HepG2 (cell line): ENCODE measurements at regions not wholly inside any gene's neighbourhood (a gene's known extent, or its start where the extent isn't known, plus 50 kb on each side); places are given as distances from the start of the nearest gene placed in this dataset.

ENCODE experiments used
- ETS1 ChIP-seq: sonication (generic); formaldehyde crosslinking; IDR thresholded peaks from 2 replicates; pipeline ENCODE4 v1.4.0; 2020; ENCODE audit warnings: missing genetic modification reagents
- IRX3 ChIP-seq: sonication (generic); formaldehyde crosslinking; IDR thresholded peaks from 2 replicates; pipeline ENCODE4 v1.8.1; 2023; ENCODE audit warnings: mild to moderate bottlenecking, low read depth, missing genetic modification reagents, borderline replicate concordance
- REXO4 ChIP-seq: sonication (generic); formaldehyde crosslinking; IDR thresholded peaks from 2 replicates; pipeline ENCODE4 v1.8.0; 2022; ENCODE audit warnings: missing genetic modification reagents, mild to moderate bottlenecking, borderline replicate concordance
- SP5 ChIP-seq: IDR thresholded peaks from 2 replicates; pipeline ENCODE4 v1.6.1; 2016; ENCODE audit warnings: low read depth, borderline replicate concordance
- ZFP36L2 ChIP-seq: sonication (generic); formaldehyde crosslinking; IDR thresholded peaks from 2 replicates; pipeline ENCODE4 v1.4.0; 2020; ENCODE audit warnings: missing genetic modification reagents
- ZMYM2 ChIP-seq: sonication (generic); formaldehyde crosslinking; IDR thresholded peaks from 2 replicates; pipeline ENCODE4 v1.8.0; 2022; ENCODE audit warnings: mild to moderate bottlenecking, missing genetic modification reagents
- ZNF7 ChIP-seq: IDR thresholded peaks from 2 replicates; pipeline ENCODE4 v1.6.1; 2016; ENCODE audit warnings: missing biosample characterization, missing genetic modification reagents
- TF ChIP-seq, protein P1 (sequence below): sonication (generic); formaldehyde crosslinking; IDR thresholded peaks from 2 replicates; pipeline ENCODE4 v1.4.0; 2020; ENCODE audit warnings: mild to moderate bottlenecking, missing genetic modification reagents

- TF ChIP-seq, protein P1, sequence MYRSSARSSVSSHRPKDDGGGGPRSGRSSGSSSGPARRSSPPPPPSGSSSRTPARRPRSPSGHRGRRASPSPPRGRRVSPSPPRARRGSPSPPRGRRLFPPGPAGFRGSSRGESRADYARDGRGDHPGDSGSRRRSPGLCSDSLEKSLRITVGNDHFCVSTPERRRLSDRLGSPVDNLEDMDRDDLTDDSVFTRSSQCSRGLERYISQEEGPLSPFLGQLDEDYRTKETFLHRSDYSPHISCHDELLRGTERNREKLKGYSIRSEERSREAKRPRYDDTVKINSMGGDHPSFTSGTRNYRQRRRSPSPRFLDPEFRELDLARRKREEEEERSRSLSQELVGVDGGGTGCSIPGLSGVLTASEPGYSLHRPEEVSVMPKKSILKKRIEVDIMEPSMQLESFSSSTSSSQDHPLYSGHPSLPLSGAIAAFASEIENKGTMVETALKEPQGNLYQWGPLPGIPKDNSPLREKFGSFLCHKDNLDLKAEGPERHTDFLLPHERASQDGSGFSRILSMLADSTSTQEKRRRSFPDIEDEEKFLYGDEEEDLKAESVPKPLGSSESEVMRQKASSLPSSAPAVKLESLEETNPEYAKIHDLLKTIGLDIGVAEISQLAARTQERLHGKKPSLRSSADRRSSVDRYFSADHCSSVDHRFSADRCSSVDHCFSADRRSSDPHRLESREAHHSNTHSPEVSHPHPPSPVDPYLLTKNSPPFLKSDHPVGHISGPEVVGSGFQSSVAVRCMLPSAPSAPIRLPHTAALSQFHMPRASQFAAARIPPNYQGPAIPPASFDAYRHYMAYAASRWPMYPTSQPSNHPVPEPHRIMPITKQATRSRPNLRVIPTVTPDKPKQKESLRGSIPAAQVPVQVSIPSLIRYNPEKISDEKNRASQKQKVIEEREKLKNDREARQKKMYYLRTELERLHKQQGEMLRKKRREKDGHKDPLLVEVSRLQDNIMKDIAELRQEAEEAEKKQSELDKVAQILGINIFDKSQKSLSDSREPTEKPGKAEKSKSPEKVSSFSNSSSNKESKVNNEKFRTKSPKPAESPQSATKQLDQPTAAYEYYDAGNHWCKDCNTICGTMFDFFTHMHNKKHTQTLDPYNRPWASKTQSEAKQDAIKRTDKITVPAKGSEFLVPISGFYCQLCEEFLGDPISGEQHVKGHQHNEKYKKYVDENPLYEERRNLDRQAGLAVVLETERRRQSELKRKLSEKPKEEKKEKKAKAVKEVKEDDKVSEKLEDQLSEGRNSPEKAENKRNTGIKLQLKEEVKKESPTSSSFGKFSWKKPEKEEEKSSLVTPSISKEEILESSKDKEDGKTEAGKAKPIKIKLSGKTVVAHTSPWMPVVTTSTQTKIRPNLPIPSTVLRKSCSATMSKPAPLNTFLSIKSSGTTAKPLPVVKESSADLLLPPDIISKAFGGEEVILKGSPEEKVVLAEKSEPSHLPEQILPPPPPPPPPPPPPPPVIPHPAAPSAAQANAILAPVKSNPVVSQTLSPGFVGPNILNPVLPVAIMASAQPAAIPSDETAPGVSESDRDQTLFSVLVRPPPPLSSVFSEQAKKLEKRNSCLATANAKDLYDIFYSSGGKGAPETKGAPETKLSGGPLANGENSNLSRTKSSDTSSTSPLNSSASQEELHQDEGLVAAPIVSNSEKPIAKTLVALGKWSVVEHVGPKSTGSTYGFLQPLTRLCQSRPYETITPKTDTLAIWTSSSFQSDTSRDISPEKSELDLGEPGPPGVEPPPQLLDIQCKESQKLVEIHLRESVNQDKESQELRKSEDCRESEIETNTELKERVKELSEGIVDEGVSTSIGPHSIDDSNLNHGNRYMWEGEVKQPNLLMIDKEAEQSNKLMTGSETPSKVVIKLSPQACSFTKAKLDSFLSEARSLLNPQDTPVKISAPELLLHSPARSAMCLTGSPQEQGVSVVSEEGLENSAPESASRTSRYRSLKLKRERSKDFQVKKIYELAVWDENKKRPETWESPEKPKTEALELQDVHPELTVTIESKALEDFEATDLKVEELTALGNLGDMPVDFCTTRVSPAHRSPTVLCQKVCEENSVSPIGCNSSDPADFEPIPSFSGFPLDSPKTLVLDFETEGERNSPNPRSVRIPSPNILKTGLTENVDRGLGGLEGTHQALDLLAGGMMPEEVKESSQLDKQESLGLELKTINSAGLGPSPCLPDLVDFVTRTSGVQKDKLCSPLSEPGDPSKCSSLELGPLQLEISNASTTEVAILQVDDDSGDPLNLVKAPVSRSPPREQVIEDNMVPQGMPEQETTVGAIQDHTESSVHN (CRISPR knock-in tag), result no peak
- TF ChIP-seq ZMYM2 (no peak), ETS1 (CRISPR knock-in tag) (no peak), REXO4 (CRISPR knock-in tag) (no peak), IRX3 (CRISPR knock-in tag) (no peak), ZNF7 (CRISPR knock-in tag) (no peak), SP5 (CRISPR knock-in tag) (no peak), ZFP36L2 (no peak)
These were observed 55.4 kb upstream of the JAK1 start (continued) for GRCh38 chr1:65021795-65022194.
